Middle frontal gyrus (tissue), 1 donor: ENCODE measurements at regions not wholly inside any gene's neighbourhood (a gene's known extent, or its start where the extent isn't known, plus 50 kb on each side); places are given as distances from the start of the nearest gene placed in this dataset.

Source experiments
- DNase-seq: peaks from one replicate; pipeline ENCODE4 v3.0.0-alpha.2; 2015; ENCODE audit warnings: low spot score; ENCODE audit errors: extremely low spot score

- DNase-seq: no peak
These were observed 794.3 kb downstream of the LIG4 start for GRCh38 chr13:107421028-107421427.

- no peak for DNase-seq
These were observed 802.3 kb downstream of the LIG4 start for GRCh38 chr13:107413005-107413404.

GRCh38 chr13:107407074-107407473 lies 808.3 kb downstream of the LIG4 start:
- no peak for DNase-seq

- no peak for DNase-seq
These were observed 819.2 kb downstream of the LIG4 start for GRCh38 chr13:107395927-107396662.

- no peak for DNase-seq
These were observed 823.1 kb downstream of the LIG4 start for GRCh38 chr13:107392205-107392604.

- no peak for DNase-seq
These were observed 819.6 kb upstream of the ARGLU1 start for GRCh38 chr13:107387525-107387924.

GRCh38 chr13:107379407-107380155 lies 811.6 kb upstream of the ARGLU1 start:
- no peak for DNase-seq

- DNase-seq: no peak
These were observed 808.6 kb upstream of the ARGLU1 start for GRCh38 chr13:107376341-107377125.

- DNase-seq: no peak
These were observed 807.9 kb upstream of the ARGLU1 start for GRCh38 chr13:107375701-107376340.

GRCh38 chr13:107374038-107374437 lies 806.1 kb upstream of the ARGLU1 start:
- DNase-seq: no peak

GRCh38 chr13:107373551-107373950 lies 805.6 kb upstream of the ARGLU1 start:
- no peak for DNase-seq

GRCh38 chr13:107370015-107370785 lies 802.3 kb upstream of the ARGLU1 start:
- DNase-seq: no peak

- no peak for DNase-seq
These were observed 799.3 kb upstream of the ARGLU1 start for GRCh38 chr13:107367258-107367657.

- DNase-seq: no peak
These were observed 797.7 kb upstream of the ARGLU1 start for GRCh38 chr13:107365466-107366215.

GRCh38 chr13:107364658-107365057 lies 796.7 kb upstream of the ARGLU1 start:
- no peak for DNase-seq

- no peak for DNase-seq
These were observed 793.7 kb upstream of the ARGLU1 start for GRCh38 chr13:107361666-107362065.

- DNase-seq: no peak
These were observed 792.1 kb upstream of the ARGLU1 start for GRCh38 chr13:107360010-107360409.

GRCh38 chr13:107358866-107359265 lies 790.9 kb upstream of the ARGLU1 start:
- no peak for DNase-seq

GRCh38 chr13:107351305-107351704 lies 783.4 kb upstream of the ARGLU1 start:
- no peak for DNase-seq

- DNase-seq: no peak
These were observed 781.0 kb upstream of the ARGLU1 start for GRCh38 chr13:107348925-107349324.
